ENCODE measurements at regions not wholly inside any gene's neighbourhood (a gene's known extent, or its start where the extent isn't known, plus 50 kb on each side); places are given as distances from the start of the nearest gene placed in this dataset.
"Not testable (repeated sequence)": the region's sequence is repeated elsewhere in the genome, so short reads cannot be mapped to it uniquely, and the experiment has no call there.

- DNase-seq: no peak
These were observed 436.7 kb downstream of the ATP23 start for GRCh38 chr12:58378028-58378427.

DNA sequence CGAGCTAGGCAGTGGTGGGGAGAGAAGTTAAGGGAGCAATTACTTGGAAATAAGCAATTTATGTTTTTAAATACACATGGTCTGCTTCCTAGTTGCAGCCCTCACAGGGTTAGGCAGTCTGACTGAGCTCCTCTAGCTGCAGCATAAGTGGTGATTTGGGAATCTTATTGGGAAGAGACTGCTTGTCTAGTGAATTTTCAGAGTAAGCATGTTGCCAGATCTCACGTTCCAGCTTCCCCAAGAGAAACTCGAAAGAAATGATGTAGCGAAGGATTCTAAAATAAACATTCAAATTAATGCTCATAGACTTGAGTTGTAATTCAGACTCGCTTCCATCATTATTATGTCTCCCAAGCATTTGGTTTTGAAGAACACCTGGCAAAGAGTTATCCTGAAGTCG, 440.2 kb downstream of the ATP23 start:
- no peak for DNase-seq

GRCh38 chr12:58384196-58384595, 442.8 kb downstream of the ATP23 start:
- DNase-seq: no peak

DNA sequence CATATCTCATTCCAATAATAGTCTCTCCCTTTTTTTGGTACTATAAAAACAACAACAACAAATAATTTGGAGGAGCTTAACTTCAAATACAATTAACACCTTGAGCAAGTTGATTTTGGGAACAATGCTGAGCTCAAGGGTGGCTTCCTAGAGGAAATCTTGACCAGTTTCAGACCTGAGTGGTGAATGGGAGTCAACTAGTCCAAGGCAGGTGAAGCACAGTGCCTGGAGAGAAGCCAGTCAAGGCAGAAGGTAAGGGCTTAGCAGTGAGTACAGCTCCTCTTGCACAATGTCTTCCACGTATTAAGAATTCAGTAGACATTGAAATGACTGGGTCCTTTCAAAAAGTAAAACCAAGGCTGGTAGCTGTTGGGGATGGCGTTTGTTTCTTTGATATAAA, 444.8 kb downstream of the ATP23 start:
- no peak for DNase-seq

DNA sequence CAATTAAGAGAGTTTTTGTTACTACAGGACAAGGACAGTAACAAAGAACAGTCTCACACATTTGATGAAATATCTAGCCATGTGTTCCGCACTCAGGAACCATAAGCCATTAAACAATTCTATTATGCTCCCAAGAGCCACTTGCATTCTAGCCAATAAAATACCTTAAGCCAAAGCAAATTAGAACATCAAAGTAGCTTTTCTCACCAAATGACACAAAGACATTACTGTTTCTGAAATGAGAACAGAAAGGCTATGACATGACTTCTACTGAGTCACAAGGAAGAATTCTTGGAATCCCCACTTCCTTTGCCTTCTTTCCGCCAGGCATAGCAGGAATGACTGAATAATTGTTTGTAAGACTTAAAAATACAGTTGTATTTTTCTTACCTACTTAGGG, 445.8 kb downstream of the ATP23 start:
- DNase-seq: no peak

DNA sequence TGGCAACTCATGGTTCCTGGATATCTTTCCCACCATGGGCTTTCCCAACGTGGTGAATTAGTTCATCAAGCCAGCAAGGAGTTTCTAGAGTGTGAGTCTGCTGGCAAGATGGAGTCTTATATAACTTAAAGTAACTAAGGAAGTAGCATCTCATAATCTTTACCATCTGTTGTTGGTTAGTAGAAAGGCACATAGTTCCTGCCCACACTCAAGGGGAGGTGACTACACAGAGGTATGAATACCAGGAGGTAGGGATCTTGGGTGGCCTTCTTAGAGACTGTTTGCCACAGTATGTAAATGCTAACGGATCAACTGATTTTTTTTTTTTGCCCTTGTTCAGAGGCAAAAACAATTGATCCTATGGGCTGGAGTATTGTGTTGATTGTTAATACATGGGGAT, 446.9 kb downstream of the ATP23 start:
- no peak for DNase-seq

DNA sequence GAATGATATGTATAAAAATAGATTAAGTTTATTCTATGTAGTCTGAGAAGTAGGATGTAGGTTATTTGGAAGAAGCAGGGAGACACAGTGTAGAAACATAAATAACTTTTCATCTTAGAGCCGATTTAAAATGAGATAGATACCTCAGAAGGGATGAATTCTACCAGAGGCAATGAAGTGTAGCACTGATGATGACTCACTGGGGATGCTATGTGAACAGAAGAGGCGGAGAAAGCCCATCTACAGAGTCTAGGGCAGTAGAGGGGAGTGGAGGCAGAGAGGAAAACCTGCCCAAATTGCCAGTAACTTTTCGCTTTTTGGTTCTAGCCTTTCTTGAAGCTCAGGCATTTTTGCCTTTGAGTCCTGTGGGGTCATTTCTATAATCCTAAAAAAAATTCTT, 451.8 kb downstream of the ATP23 start:
- DNase-seq: no peak

- DNase-seq: no peak
These were observed 453.7 kb downstream of the ATP23 start for GRCh38 chr12:58395056-58395455.

DNA sequence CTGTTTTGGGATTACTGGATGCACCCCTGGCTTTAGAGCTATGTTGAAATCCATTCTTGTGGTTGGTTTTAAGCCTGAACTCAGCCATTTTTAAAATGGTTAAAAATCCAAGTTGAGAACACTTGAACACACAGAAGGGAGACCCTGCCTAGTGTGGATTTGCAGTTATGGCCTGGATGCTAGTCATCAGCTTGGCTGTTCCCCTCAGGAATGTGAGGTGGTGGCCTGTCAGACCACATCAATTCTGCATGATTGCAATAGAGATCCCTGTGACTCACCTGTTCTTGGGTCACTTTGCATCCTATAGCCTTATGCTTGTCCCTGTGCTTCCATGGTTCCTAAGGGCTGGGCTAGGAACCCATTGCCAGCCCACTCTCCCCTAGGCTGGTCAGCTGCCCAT, 454.1 kb downstream of the ATP23 start:
- no peak for DNase-seq

- DNase-seq: no peak
These were observed 454.9 kb downstream of the ATP23 start for GRCh38 chr12:58396239-58396638.

GRCh38 chr12:58405363-58405762, 464.0 kb downstream of the ATP23 start:
- no peak for DNase-seq

DNA sequence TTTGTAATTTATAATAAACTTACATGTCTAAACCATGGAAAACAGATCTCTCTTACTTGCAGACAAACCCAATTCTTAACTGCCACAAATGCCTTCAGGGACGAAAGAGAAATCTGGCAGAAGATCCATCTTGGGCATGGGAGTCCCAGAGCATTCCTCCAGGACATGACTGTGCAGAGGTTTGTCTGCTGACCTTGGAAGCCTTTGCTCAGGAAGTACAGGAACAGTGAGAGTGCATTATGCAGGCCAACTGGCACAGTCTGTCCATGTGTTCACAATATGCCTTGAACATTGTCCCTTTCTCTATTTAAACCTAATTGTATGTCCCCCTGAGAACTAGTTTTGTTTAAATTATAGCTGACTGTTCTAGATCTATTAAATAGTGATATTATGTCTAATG, 467.1 kb downstream of the ATP23 start:
- no peak for DNase-seq

DNA sequence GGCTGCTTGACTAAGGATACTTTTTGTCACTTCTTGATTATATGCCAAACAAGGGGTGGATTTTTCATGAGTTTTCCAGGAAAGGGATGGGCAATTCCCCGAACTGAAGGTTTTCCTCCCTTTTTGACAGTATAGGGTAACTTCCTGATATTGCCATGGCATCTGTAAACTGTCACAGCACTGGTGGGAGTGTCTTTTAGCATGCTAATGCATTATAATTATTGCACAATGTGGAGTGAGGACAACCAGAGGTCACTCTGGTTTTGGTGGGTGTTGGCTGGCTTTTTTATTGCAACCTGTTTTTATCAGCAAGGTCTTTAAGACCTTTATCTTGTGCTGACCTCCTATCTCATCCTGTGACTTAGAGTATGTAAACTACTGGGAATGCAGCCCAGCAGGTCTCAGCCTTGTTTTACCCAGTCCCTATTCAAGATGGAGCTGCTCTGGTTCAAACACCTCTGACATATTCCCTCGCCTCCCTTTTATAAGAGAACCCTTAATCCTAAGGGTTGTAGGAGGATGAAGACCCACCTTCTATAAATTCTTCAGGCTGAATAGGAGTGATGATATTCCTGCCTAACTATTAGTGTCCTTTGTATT, 471.2 kb downstream of the ATP23 start:
- DNase-seq: no peak

GRCh38 chr12:58413794-58414193, 472.4 kb downstream of the ATP23 start:
- no peak for DNase-seq

DNA sequence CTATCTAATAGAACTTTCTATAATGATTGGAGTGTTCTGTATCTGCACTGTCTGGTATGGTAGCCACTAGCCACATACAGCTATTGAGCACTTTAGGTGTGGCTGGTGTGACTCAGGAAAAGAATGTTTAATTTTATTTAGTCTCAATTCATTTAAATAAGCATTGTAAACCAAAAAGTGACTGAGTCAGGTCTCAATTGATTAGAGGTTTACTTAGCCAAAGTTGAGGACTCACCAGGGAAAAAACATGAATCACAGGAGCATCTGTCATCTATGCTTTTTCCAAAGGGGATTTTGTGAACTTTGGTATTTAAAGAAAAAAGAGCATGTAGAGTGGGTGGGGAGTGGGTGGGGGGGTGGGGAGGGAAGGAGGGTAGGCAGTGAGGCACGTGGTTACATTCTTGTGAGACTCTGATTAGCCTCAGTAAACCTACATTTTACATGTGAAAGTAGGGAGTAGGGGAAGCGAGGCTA, 473.1 kb downstream of the ATP23 start:
- DNase-seq: no peak

DNA sequence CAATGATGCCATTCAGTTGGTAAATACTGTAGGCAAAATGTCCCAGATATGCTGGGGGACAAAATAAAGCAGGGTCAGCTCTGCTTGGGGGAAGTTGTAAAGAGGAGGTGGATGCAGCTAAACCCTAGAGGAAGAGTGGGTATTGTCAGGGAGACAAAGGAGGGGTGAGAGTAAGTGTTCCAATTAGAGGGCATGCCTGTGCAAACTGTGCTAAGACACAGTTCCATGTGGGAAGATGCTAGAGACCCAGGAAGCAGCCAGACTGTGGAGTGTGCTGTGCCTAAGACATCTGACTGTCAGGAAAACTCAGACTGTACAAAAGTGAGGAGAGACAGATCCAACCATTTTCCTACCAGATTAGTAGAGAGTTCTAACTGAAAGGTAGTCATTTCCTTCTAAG, 474.3 kb downstream of the ATP23 start:
- DNase-seq: no peak

- DNase-seq: no peak
These were observed 474.9 kb downstream of the ATP23 start for GRCh38 chr12:58416236-58416635.

DNA sequence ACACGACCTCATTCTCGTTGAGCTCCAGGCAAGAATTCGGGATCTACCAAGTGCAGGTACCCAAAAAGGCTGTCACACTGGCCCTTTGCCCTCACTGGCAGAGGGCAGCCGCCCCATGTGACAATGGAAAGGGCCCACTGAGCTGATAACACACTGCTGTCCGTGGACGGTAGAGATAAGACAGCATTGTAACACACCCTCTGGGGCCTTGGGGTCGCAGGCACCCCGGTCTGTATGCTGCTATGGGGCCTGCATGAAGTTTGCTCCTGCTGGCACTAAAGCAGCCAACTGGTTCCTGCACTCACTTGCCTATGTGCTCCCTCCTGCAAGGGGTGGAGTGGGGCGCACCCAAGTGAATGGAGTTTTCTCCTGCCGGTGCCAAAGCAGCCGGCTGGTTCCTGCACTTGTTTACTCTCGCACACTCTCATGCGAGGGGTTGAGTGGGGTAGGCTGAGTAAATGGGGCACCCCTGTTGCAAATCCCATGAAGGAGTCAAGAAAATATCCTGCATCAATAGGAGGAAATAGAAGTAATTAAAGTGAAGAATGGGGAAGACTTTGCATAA, 477.9 kb downstream of the ATP23 start:
- no peak for DNase-seq

- DNase-seq: no peak
These were observed 478.5 kb downstream of the ATP23 start for GRCh38 chr12:58419905-58420304.

GRCh38 chr12:58420503-58420902, 479.1 kb downstream of the ATP23 start:
- DNase-seq: no peak

DNA sequence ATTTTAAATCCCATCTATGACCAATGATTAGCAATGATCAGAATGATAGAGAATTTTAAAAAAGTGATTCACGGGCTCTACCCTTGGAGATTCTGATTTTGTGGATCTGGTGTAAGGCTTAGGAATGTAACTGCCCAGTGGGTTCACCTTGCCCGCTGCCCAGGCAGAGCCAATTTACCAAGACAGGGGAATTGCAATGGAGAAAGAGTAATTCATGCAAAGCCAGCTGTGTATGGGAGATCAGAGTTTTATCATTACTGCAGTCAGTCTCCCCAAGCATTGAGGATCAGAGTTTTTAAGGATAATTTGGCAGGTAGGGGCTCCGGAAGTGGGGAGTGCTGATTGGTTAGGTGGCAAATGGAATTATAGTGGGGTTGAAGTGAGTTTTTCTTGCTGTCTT, 480.6 kb downstream of the ATP23 start:
- DNase-seq: no peak

- no peak for DNase-seq
These were observed 483.5 kb downstream of the ATP23 start for GRCh38 chr12:58424735-58425392.

DNA sequence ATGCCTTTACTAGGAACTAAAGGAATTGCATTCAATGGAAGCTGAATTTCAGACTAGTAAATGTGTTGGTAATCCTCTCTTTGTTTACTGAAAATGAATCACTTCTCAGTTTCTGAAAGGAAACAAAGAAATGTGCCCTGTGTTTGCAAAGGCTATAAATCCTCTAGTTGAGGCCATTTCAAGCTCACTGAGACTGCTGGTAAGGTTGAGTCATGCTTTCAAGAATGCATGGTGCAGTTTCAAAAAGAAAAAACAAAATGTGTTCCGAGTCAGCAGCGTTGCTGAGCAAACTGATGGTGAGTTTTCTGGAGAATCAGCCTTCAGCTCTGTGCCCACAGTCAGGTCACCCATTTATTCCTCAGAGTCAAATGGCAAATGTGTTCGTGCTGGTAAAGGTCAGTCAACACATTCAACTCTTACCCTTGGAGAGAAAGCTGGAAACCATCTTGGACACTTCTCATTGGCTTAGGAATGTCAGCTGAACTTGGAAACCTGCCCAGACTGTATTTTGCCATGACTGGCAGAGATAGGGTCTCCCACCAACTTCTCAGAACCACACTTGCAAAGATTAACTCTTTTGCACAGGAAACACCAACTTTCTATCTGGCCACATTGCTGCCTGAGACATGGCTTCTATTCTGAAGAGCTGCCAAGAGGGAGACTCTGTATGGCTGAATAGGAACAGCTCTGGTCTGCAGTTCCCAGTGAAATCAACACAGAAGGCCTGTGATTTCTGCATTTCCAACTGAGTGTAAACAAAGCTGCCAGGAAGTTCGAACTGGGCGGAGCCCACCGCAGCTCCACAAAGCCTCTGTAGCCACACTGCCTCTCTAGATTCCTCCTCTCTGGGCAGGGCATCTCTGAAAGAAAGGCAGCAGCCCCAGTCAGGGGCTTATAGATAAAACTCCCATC, 484.4 kb downstream of the ATP23 start:
- no peak for DNase-seq

DNA sequence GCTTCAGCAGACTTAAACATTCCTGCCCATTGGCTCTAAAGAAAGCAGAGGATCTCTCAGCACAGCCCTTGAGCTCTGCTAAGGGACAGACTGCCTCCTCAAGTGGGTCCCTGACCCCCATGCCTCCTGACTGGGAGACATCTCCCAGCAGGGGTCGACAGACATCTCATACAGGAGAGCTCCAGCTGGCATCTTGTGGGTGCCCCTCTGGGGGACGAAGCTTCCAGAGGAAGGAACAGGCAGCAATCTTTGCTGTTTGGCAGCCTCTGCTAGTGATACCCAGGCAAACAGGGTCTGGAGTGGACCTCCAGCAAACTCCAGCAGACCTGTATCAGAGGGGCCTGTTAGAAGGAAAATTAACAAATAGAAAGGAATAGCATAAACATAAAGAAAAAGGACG, 485.1 kb downstream of the ATP23 start:
- not testable (repeated sequence) for DNase-seq
